HPDE6-E6E7 (cell line): ENCODE measurements at regions not wholly inside any gene's neighbourhood (a gene's known extent, or its start where the extent isn't known, plus 50 kb on each side); places are given as distances from the start of the nearest gene placed in this dataset.

Experiments used
- DNase-seq: peaks from one replicate; pipeline ENCODE4 v3.0.0; 2011; ENCODE audit warnings: missing footprints; ENCODE audit errors: extremely low spot score

GRCh38 chr4:100970414-100970813, 376.9 kb downstream of the PPP3CA start:
- no peak for DNase-seq

GRCh38 chr4:100969925-100970324, 377.4 kb downstream of the PPP3CA start:
- DNase-seq: no peak

- DNase-seq: no peak
These were observed 379.3 kb downstream of the PPP3CA start for GRCh38 chr4:100968046-100968445.

- no peak for DNase-seq
These were observed 383.7 kb downstream of the PPP3CA start for GRCh38 chr4:100963627-100964026.

GRCh38 chr4:100962698-100963097, 384.6 kb downstream of the PPP3CA start:
- no peak for DNase-seq

GRCh38 chr4:100960232-100960631, 387.1 kb downstream of the PPP3CA start:
- peak; percentile 16 for DNase-seq

- no peak for DNase-seq
These were observed 393.3 kb downstream of the PPP3CA start for GRCh38 chr4:100954046-100954445.

GRCh38 chr4:100953616-100954015, 393.7 kb downstream of the PPP3CA start:
- no peak for DNase-seq

GRCh38 chr4:100952590-100952989, 394.7 kb downstream of the PPP3CA start:
- DNase-seq: no peak

- no peak for DNase-seq
These were observed 397.9 kb downstream of the PPP3CA start for GRCh38 chr4:100949350-100949935.

- DNase-seq: no peak
These were observed 398.4 kb downstream of the PPP3CA start for GRCh38 chr4:100948911-100949310.

GRCh38 chr4:100945789-100946188, 401.5 kb downstream of the PPP3CA start:
- DNase-seq: no peak

GRCh38 chr4:100938698-100939097, 408.6 kb downstream of the PPP3CA start:
- DNase-seq: no peak

- DNase-seq: no peak
These were observed 410.5 kb downstream of the PPP3CA start for GRCh38 chr4:100936661-100937375.

- peak; percentile 27 for DNase-seq
These were observed 412.2 kb downstream of the PPP3CA start for GRCh38 chr4:100935090-100935489.

GRCh38 chr4:100933628-100934027, 413.7 kb downstream of the PPP3CA start:
- DNase-seq: no peak

- no peak for DNase-seq
These were observed 411.9 kb upstream of the EMCN start for GRCh38 chr4:100929758-100930157.

- DNase-seq: no peak
These were observed 411.3 kb upstream of the EMCN start for GRCh38 chr4:100929135-100929534.

- no peak for DNase-seq
These were observed 408.4 kb upstream of the EMCN start for GRCh38 chr4:100926039-100926717.

GRCh38 chr4:100913685-100914084, 395.9 kb upstream of the EMCN start:
- no peak for DNase-seq

- no peak for DNase-seq
These were observed 390.7 kb upstream of the EMCN start for GRCh38 chr4:100908540-100908939.

GRCh38 chr4:100907465-100908454, 389.9 kb upstream of the EMCN start:
- peak; percentile 12 for DNase-seq
